GM12875 (cell line): ENCODE measurements at regions not wholly inside any gene's neighbourhood (a gene's known extent, or its start where the extent isn't known, plus 50 kb on each side); places are given as distances from the start of the nearest gene placed in this dataset.
A peak's percentile ranks its signal among the peaks of the same experiment; 100 is the strongest.

Source experiments
- H3K4me3 ChIP-seq: one replicate; pipeline ENCODE4 v1.5.1; 2011; ENCODE audit warnings: low read depth, low read length, control low read depth
- CTCF ChIP-seq: IDR thresholded peaks from 2 replicates; pipeline ENCODE4 v1.5.1; 2011; ENCODE audit warnings: low read depth, mild to moderate bottlenecking, control low read depth, inconsistent platforms, low read length, moderate library complexity, borderline replicate concordance; ENCODE audit not compliant: insufficient read depth

DNA sequence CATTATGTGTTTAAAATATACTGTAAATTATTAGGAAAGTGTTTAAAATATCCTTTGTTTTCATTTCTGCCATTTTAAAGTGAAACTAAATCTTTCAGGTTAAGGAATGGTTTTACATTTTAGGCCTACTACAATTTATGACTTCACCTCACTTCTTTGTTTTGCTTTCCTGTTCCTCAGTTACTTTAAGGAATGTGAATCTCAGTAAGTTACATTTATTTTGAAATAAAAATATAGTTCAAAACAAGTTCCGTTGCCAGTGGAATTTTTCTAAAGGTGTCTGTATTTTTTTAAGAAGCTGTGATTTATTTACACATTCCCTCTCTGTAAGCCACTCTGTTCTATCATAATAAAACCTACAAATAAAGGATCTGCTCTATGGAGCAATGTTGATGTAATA is 630.9 kb upstream of the AGTR1 start:
- H3K4me3 ChIP-seq, result no peak overlapping the region
- no peak for TF ChIP-seq CTCF

DNA sequence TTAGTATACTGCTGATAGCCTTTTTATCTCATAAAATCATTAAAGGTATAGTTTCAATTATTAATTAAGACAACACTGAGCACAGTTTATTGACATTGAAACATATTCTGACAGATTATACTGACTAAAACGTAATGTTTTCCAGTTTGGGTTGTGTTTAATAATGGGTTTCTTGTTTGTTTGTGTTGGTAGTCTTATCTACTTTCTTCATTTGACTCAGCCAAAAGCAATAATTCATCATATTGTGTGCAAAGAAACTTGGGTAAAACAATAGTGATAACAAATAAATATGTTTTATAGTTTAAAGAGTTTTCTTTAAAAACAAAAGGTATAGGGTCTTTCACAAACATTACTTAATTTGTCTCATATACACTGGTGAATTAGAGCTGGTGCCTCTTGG is 629.2 kb upstream of the AGTR1 start:
- TF ChIP-seq CTCF, result no peak
- H3K4me3 ChIP-seq, result no peak overlapping the region

DNA sequence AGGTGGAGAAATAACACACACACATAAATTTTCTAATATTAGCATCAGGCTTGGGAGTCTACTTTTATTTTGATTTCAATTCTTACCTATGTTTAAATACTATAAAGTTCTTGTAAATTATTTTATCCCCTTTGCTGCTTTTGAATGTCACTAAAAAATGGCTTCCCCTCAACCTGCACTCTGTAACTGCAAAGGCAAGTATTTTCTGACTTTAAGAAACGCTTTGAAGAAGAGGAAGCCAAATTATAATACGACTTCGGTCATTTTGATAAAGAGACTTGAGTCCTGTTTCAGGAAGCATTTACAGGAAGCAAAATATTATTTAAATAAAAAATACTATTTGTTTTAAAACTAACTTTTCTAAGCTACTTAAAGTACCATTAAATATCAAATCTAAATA is 627.7 kb upstream of the AGTR1 start:
- TF ChIP-seq CTCF, result no peak
- no peak overlapping the region for H3K4me3 ChIP-seq

DNA sequence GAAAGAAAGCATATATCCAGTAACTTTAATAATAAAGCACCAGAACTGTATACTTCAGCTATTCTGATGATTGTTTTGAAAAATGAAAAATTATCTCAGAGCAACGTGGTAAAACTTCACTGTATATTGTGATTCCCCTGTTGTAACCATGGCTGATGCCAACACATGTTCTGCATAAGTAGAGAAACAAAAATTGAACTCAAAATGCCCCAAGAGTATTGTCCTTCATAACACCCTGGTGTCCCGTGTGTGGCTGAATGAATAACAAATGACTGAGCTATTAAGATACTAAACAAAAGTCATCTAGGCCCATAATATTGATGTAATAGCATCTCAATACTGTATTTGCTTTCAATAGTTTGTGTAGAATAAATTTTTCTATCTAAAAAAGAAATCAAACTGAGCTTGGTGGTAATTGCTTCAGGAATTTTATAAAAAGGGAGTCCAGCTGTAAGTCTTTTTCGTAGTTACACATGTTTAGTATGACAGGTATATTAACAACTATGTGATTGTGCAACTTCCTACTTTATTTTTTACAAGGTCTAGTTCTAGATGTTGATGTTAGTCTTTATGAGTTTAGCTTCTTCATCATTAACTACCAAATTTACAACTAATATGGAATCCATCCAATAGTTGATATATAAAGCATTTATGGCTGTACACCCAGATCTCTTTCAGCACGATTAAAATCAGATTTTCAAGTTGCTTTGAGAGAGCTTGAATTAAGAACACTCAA is 623.8 kb upstream of the AGTR1 start:
- no peak for TF ChIP-seq CTCF
- no peak overlapping the region for H3K4me3 ChIP-seq

DNA sequence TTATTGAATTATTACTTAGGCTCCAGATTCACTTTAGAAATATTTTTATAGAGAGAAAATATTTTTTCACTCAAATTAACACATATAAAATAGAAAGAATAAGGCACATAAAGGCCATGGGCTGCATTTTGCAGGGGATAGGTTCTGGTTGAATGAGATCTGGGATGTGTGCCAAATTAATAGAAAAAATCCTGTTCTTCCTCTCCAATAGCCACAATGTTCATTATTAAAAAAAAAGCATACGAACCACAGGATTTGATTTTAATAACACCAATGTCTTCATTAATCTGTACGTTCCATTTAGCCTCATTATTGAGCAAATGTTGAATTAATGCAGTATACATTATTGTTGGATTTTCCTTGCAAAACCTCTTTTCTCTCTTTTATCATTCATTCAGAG is 622.8 kb upstream of the AGTR1 start:
- no peak for TF ChIP-seq CTCF
- H3K4me3 ChIP-seq, result no peak overlapping the region

DNA sequence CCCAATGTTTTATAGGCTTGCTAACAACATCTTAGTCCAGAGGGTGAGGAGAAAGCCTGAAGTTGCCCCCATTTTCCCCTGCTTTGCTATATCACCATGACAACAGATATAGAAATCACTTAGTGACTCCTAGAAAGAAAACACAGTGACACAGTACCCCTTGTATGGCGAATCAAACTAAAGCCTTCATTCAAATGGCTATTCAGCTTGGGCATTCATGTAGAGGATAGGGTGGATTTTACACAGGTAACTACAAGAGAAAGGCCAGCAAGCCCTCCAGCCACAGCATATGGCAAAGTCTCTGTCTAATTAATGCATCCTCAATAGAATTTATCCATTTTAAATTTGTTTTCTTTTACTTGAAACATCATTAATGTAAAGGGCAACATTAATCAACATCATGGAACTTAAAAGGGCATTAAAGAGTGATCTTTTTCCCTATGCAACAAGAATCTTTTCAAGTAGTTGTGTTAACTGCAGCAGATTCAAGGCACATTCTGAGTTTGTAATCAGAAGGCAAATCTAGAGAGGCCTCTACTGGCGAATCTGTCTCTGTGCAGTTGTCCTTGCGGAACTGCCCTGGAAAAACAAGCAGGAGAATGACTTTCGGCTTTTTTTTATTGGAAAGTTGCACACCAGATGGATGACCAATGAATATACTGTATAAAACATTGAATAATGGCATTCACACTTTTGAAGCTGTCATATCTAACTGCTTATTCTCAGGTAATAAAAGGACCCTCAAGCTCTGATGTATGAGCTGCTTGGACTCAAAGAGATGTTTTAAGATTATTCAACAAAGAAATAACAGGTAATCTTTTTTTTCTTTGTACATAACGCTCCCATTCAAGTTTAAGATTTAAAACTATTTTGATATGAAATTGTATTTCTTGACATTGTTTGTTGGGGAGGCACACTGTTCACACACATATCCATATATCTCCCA is 621.7 kb upstream of the AGTR1 start:
- TF ChIP-seq CTCF, result peak; percentile 30; the same call in 1 of the 2 replicates
- no peak overlapping the region for H3K4me3 ChIP-seq

DNA sequence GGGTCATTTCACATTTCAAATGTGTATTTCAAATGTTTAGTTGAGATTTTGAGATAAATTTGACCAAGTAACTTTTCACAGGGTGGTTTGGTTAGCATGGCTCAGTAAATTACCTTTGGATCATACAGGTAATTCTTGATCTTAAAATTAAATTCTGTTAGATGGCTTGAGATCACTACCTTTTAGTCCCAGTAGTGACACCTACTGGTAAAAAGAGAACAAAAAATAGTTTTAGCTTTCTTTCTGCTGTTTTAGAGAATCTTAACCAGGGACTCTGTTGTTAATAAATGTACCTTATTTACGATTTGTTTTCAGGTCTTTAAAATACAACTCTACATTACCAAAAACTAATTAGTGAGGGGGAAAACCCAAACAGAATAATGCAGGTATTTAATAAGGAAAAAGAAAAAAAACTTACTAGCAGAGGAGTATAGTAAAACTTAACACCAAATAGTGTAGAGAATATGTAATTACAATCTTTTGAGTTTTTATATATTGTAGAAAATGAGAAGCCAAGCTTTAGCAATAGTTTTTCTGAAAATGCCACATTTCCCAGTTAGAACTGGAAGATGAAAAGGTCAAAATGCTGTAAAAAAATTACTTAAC is 620.3 kb upstream of the AGTR1 start:
- TF ChIP-seq CTCF, result peak; percentile 34; the same call in 1 of the 2 replicates
- no peak overlapping the region for H3K4me3 ChIP-seq
